HCT116 (cell line): ENCODE measurements at regions not wholly inside any gene's neighbourhood (a gene's known extent, or its start where the extent isn't known, plus 50 kb on each side); places are given as distances from the start of the nearest gene placed in this dataset.

Source experiments
- ATAC-seq: fragments of 200-7000 bp; cut with Tn5 transposase; 2 replicates; pipeline ENCODE4 v1.9.1; 2020; ENCODE audit warnings: mild to moderate bottlenecking, moderate library complexity
- BruUV-seq: library from RNA; stranded (reverse); fragments of 400-500 nt; replicated peaks from 2 replicates; lab custom pipeline; 2021; lab: Mats Ljungman, UMichigan
- CTCF ChIA-PET: fragments of 300-600 bp; sonication (Branson Sonifier 250); formaldehyde crosslinking; loops from one replicate; lab custom pipeline; 2021; ENCODE audit warnings: antibody characterized with exemption; lab: Charles Lee
- POLR2A ChIA-PET: fragments of 300-600, 350-600 bp; sonication (Branson Sonifier 250); formaldehyde crosslinking; loops from one replicate; lab custom pipeline; 2021; ENCODE audit warnings: antibody characterized with exemption; lab: Charles Lee
- RAD21 ChIA-PET, 2 experiments: fragments of 300-600 bp; sonication (Branson Sonifier 250); formaldehyde crosslinking; loops; one replicate each; lab custom pipeline; 2023; ENCODE audit warnings: low total read pairs in 2 of 2; ENCODE audit not compliant: uncharacterized antibody in 2 of 2, unreplicated experiment in 2 of 2, low non-redundant PET in 1 of 2; lab: Charles Lee
- DNase-seq: peaks from one replicate; pipeline ENCODE4 v3.0.0-alpha.2; 2010; ENCODE audit warnings: low read depth, low spot score
- H2AFZ ChIP-seq: fragments of 200-600 bp; shearing (Covaris generic), sonication (generic); 2 replicates; pipeline ENCODE4 v1.6.1; 2017; ENCODE audit warnings: low read depth, mixed run types, mixed read lengths, antibody characterized with exemption, low read length; ENCODE audit not compliant: poor library complexity, severe bottlenecking
- H3K27ac ChIP-seq: 2 replicates; pipeline ENCODE4 v1.5.1; 2012; ENCODE audit warnings: low read depth, low read length
- H3K27me3 ChIP-seq: fragments of 200-600 bp; sonication (generic); 2 replicates; pipeline ENCODE4 v1.6.1; 2016; ENCODE audit warnings: mixed run types, low read length, mixed read lengths; ENCODE audit not compliant: insufficient read depth
- H3K36me3 ChIP-seq, 2 experiments: fragments of 200-500 bp in 1 of 2; fragments of 200-600 bp in 1 of 2; sonication (Bioruptor generic) in 1 of 2; sonication (generic) in 1 of 2; 2 replicates each; pipeline versions ENCODE4 v1.5.1 to v1.6.1; 2014 to 2016; ENCODE audit warnings: low read length in 2 of 2, inconsistent platforms in 1 of 2, mixed read lengths in 1 of 2, mixed run types in 1 of 2; ENCODE audit not compliant: insufficient read depth in 2 of 2, control insufficient read depth in 1 of 2
- H3K4me1 ChIP-seq, 2 experiments: fragments of 200-600 bp in 1 of 2; sonication (generic) in 1 of 2; 2 replicates each; pipeline versions ENCODE4 v1.5.1 to v1.6.1; 2012 to 2017; ENCODE audit warnings: low read length in 2 of 2, inconsistent platforms in 1 of 2, mild to moderate bottlenecking in 1 of 2, mixed read lengths in 1 of 2, mixed run types in 1 of 2, moderate library complexity in 1 of 2; ENCODE audit not compliant: insufficient read depth in 2 of 2, control insufficient read depth in 1 of 2
- H3K4me2 ChIP-seq: fragments of 200-600 bp; sonication (generic); 2 replicates; pipeline ENCODE4 v1.6.1; 2017; ENCODE audit warnings: mixed run types, low read length, mixed read lengths
- H3K4me3 ChIP-seq, 2 experiments: fragments of 200-600 bp in 1 of 2; sonication (generic) in 1 of 2; replicated peaks in 1 of 2; 2 replicates each; pipeline ENCODE4 v1.5.1; 2011 to 2016; ENCODE audit warnings: low read length in 2 of 2, control low read depth in 1 of 2, low read depth in 1 of 2, mild to moderate bottlenecking in 1 of 2, mixed read lengths in 1 of 2, mixed run types in 1 of 2
- H3K79me2 ChIP-seq: fragments of 200-600 bp; sonication (generic); 2 replicates; pipeline ENCODE4 v1.6.1; 2017; ENCODE audit warnings: mild to moderate bottlenecking, mixed run types, low read length, moderate library complexity, mixed read lengths; ENCODE audit not compliant: insufficient read depth
- H3K9ac ChIP-seq: fragments of 200-600 bp; sonication (generic); 2 replicates; pipeline ENCODE4 v1.6.1; 2016; ENCODE audit warnings: low read length, mixed read lengths
- H3K9me2 ChIP-seq: fragments of 200-600 bp; sonication (generic), shearing (Covaris generic); 2 replicates; pipeline ENCODE4 v1.6.1; 2017; ENCODE audit warnings: mixed run types, mild to moderate bottlenecking, moderate library complexity; ENCODE audit not compliant: insufficient read depth
- H3K9me3 ChIP-seq, 2 experiments: fragments of 200-500 bp in 1 of 2; fragments of 200-600 bp in 1 of 2; sonication (Bioruptor generic) in 1 of 2; sonication (generic) in 1 of 2; 2 replicates each; pipeline ENCODE4 v1.6.1; 2014 to 2017; ENCODE audit warnings: low read length in 2 of 2, mixed read lengths in 2 of 2, inconsistent platforms in 1 of 2, low read depth in 1 of 2, mild to moderate bottlenecking in 1 of 2, mixed run types in 1 of 2, moderate library complexity in 1 of 2; ENCODE audit not compliant: control insufficient read depth in 1 of 2, insufficient read depth in 1 of 2
- H4K20me1 ChIP-seq: fragments of 200-600 bp; sonication (generic), shearing (Covaris generic); 2 replicates; pipeline ENCODE4 v1.6.1; 2017; ENCODE audit warnings: mixed run types, mild to moderate bottlenecking, moderate library complexity; ENCODE audit not compliant: insufficient read depth
- ELF1 ChIP-seq: IDR thresholded peaks from 2 replicates; pipeline ENCODE4 v1.6.1; 2012; ENCODE audit warnings: low read depth, borderline replicate concordance
- EZH2phosphoT487 ChIP-seq: fragments of 200-600 bp; IDR thresholded peaks from 2 replicates; pipeline ENCODE4 v1.6.1; 2018; ENCODE audit warnings: antibody characterized with exemption, borderline replicate concordance
- SIN3A ChIP-seq: IDR thresholded peaks from 2 replicates; pipeline ENCODE4 v1.6.1; 2012; ENCODE audit warnings: low read depth
- SRF ChIP-seq: IDR thresholded peaks from 2 replicates; pipeline ENCODE4 v1.6.1; 2012; ENCODE audit warnings: low read depth
- TCF7L2 ChIP-seq: IDR thresholded peaks from 2 replicates; pipeline ENCODE4 v1.7.0; 2011; ENCODE audit warnings: borderline replicate concordance, inconsistent platforms; ENCODE audit not compliant: insufficient read depth, insufficient read length; ENCODE audit errors: extremely low read depth
- intact Hi-C: fragments of 100-400 bp; cut with micrococcal nuclease; formaldehyde crosslinking; loops from 2 replicates; pipeline ENCODE4 v1.10.0; 2022
- TF ChIP-seq, protein P1 (sequence below): IDR thresholded peaks from 2 replicates; pipeline ENCODE4 v1.6.1; 2012; ENCODE audit warnings: low read depth
- TF ChIP-seq, protein P2 (sequence below): IDR thresholded peaks from 2 replicates; pipeline ENCODE4 v1.6.1; 2011; ENCODE audit warnings: mild to moderate bottlenecking, low read length, moderate library complexity; ENCODE audit not compliant: insufficient replicate concordance; ENCODE audit errors: extremely low read depth

DNA sequence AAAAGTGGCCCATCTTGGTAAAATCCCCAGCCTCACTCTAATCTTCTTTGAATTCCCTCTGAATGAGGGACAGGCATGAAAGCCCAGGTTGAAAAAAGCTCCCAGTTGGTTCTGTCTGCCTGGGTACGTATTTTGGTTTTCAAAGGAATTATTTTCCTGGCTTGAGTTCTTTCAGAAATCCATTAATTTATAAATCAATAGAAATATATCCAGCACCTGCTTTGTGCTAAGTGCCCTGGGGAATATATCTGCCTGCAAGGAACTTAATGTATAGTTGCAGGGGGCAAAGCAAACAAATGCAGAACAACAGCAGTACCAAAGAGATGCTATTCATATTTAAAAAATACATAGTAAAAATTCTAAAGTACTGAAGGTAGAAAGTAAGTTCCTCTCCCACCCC is 362.7 kb downstream of the REEP3 start (continued):
- TF ChIP-seq, protein P1, sequence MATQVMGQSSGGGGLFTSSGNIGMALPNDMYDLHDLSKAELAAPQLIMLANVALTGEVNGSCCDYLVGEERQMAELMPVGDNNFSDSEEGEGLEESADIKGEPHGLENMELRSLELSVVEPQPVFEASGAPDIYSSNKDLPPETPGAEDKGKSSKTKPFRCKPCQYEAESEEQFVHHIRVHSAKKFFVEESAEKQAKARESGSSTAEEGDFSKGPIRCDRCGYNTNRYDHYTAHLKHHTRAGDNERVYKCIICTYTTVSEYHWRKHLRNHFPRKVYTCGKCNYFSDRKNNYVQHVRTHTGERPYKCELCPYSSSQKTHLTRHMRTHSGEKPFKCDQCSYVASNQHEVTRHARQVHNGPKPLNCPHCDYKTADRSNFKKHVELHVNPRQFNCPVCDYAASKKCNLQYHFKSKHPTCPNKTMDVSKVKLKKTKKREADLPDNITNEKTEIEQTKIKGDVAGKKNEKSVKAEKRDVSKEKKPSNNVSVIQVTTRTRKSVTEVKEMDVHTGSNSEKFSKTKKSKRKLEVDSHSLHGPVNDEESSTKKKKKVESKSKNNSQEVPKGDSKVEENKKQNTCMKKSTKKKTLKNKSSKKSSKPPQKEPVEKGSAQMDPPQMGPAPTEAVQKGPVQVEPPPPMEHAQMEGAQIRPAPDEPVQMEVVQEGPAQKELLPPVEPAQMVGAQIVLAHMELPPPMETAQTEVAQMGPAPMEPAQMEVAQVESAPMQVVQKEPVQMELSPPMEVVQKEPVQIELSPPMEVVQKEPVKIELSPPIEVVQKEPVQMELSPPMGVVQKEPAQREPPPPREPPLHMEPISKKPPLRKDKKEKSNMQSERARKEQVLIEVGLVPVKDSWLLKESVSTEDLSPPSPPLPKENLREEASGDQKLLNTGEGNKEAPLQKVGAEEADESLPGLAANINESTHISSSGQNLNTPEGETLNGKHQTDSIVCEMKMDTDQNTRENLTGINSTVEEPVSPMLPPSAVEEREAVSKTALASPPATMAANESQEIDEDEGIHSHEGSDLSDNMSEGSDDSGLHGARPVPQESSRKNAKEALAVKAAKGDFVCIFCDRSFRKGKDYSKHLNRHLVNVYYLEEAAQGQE, result no peak
- no peak for TF ChIP-seq ELF1

DNA sequence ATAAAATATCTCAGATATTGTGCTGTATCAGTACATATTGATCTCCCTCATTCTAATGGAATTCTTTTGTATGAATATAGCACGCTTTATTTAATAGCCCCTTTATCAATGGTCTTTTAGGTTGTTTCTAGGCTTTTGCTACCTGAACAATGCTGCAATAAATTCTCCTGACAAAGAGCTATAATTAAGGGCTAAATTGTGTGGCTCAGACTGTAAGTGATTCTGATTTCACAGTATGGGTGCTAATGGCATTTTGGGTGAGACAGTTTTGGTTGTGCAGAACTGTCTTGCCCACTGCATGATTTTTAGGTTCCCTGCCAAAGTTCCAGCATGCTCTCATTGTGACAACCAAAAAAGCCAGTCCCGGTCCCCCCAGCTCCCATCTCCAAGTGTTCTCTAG is 363.2 kb downstream of the REEP3 start:
- H3K79me2 ChIP-seq, result no peaks in the 10 kb centered on the region
- intact Hi-C loops, result no loop called here
- TF ChIP-seq SIN3A (no peak), TCF7L2 (no peak), EZH2phosphoT487 (no peak), SRF (no peak)
- TF ChIP-seq, protein P2, sequence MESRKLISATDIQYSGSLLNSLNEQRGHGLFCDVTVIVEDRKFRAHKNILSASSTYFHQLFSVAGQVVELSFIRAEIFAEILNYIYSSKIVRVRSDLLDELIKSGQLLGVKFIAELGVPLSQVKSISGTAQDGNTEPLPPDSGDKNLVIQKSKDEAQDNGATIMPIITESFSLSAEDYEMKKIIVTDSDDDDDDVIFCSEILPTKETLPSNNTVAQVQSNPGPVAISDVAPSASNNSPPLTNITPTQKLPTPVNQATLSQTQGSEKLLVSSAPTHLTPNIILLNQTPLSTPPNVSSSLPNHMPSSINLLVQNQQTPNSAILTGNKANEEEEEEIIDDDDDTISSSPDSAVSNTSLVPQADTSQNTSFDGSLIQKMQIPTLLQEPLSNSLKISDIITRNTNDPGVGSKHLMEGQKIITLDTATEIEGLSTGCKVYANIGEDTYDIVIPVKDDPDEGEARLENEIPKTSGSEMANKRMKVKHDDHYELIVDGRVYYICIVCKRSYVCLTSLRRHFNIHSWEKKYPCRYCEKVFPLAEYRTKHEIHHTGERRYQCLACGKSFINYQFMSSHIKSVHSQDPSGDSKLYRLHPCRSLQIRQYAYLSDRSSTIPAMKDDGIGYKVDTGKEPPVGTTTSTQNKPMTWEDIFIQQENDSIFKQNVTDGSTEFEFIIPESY, result no peak
- TF ChIP-seq, all 23 proteins: peak for 0
- Histone ChIP-seq H3K9ac (no peak overlapping the region), H3K27ac (no peak overlapping the region), H3K9me3 (no peaks in the 10 kb centered on the region), H3K27me3 (no peaks in the 10 kb centered on the region), H3K36me3 (no peaks in the 10 kb centered on the region), H4K20me1 (no peaks in the 10 kb centered on the region), H2AFZ (no peak overlapping the region), H3K4me3 (no peak overlapping the region), H3K4me1 (peaks cover 0 to 11% of the 10 kb centered on the region in 2 experiments; a peak in 1 of 4 replicates), H3K4me2 (no peak overlapping the region), H3K9me2 (no peaks in the 10 kb centered on the region)
- ChIA-PET RAD21 (no interaction called here), CTCF (interaction anchor here (1.0 kb wide), 1 partner anchor 18 kb away, joined by 3 read pairs; no protein-coding TSS in a partner anchor), POLR2A (no interaction called here)
- no peak for ATAC-seq
- DNase-seq, result no peak
- no TSS peak for BruUV-seq
